Activated CD4-positive, alpha-beta T cell treated with anti-CD3 and anti-CD28 coated beads, Interleukin-2, amount 50 U/mL, for 4 hours (primary cell): ENCODE measurements at regions not wholly inside any gene's neighbourhood (a gene's known extent, or its start where the extent isn't known, plus 50 kb on each side); places are given as distances from the start of the nearest gene placed in this dataset.
"Not testable (repeated sequence)": the region's sequence is repeated elsewhere in the genome, so short reads cannot be mapped to it uniquely, and the experiment has no call there.

Experiments
- DNase-seq, 2 experiments: peaks; one replicate each; pipeline ENCODE4 v3.0.0-alpha.2; 2020

- DNase-seq, result no peak
Observed at GRCh38 chr2:236781933-236782816, 212.6 kb downstream of the ACKR3 start.

- no peak for DNase-seq
Observed at GRCh38 chr2:236782938-236783337, 213.3 kb downstream of the ACKR3 start.

DNA sequence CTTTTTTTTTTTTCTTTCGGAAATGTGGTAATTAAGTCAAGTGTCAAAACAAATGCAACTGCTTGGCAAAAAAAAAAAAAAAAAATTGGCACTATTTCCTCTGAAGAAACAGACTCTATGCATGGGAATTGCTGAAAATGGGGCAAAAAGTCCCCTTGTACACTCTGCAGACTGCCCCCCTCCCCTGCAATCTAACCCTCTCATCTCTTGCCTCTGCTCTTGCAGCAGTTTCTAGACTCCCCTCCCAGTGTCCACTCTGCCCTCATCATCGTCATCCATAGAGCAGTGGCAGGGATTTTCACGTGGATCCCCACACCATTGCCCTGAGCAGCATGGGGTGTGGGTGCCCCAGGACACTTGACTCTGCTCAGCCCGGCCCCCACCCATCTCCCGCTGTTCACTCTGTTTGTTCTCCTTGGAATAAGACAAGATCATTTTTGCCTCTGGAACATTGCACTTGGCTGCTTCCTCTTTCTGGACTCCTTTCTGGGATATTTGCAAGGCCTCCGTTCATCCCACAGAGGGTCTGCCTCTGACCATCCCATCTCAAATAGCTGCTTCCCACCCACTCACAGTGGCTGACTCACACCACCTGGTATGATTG lies 213.9 kb downstream of the ACKR3 start:
- DNase-seq, result no peak

DNA sequence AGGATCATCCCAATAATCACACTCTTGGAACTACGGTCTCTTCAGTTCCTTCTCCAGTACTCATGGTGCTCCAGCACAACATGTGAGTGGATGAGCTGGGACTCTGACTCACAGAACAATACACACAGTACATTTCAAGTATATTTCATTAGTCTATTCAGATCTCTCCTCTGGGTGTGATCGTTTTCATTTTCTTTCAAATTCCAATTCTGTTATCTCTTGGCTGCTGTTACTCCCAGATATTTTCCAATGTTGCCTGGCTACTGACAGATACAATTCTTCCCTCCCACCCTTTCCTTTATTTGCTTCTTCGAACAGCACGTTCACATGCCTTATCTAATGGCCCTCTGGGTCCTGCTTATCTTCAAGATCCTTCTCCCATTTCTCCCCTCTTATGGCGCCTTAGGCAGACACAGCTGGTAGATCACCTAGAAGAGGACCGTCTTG lies 216.0 kb downstream of the ACKR3 start:
- no peak for DNase-seq

DNA sequence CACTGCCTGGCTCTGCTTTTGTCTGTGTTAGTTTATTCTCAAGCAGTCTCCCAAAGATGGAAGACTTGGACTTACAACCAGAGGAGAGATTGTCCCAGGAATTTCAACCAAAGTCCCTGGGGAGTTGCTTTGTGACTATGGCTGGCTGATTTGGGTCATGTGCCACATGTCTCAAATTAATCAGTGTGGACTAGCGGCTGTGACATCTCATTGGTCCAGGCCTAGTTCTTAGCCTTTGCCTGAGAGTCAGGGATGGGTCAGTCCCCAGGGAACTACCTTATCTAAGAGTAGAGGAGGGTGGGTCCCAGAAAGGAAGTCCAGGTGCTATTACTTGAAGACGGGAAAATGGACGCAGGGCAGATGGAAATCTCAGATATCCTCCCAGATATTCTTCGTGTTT lies 217.1 kb downstream of the ACKR3 start:
- DNase-seq, result no peak

GRCh38 chr2:236787376-236787775 lies 217.8 kb downstream of the ACKR3 start:
- DNase-seq, result not testable (repeated sequence)

- DNase-seq, result no peak
Observed at GRCh38 chr2:236787885-236788284, 218.3 kb downstream of the ACKR3 start.

DNA sequence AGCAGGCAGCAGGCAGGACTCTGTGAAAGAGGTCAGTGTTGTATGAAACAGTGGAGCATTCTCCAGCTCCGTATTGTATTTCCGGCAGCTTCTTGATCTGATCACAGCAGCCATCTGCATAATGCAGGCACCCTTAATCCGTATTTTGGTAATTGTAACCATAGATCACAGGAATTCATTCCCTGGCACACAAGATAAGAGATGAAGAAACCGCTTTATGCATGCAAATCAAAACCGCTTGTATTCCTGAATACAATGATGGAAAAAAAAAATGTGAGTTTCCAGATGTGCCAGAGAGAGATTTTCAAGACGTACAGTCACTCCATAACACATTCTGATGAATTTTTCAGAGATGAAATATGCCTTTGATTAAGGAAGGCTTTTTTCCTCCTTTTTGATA lies 221.3 kb downstream of the ACKR3 start:
- no peak for DNase-seq

DNA sequence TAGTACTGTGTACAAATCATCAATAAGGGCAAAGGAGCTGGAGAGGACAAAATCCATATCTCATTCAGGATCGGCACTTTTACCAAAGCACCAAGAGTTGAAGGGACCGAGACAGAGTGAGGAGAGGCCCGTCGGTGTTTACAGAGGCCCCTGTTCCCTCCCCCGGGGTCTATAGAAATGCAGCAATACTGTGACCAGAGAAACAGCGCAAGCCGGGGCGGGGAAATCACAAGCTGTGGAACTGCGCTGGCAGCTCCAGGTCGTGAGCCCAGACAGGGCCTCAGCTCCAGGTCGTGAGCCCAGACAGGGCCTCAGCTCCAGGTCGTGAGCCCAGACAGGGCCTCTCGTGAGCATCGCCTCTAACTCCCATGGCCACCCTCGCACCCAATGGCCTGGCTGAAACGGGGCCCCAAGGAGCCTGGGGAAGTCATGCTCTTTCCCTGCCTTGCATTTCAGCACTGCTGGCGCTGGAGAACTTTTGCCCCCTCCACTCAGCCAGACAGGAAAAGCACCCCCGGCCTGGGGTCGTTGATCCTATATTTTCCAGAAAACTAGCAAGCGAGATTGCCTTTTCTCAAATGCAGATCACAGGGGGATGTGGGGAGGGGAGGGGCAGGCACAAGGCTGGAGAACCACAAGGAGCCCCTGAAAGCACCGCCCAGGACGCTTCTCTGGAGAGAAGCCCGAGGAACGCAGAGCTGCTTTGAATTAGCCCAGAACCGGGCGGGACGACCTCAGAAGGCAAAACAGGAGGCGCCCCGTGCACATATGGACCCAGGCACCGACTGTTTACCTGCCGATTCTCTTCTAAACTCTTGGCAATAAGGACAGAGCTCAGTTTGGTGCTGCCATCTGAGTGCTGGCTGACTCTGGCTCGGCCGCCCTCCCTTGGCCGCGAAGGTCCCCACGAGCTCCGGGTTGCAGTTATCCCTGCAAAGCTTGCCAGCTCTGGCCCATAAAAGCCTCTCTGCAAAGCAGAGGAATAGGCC lies 223.7 kb downstream of the ACKR3 start:
- no peak for DNase-seq

DNA sequence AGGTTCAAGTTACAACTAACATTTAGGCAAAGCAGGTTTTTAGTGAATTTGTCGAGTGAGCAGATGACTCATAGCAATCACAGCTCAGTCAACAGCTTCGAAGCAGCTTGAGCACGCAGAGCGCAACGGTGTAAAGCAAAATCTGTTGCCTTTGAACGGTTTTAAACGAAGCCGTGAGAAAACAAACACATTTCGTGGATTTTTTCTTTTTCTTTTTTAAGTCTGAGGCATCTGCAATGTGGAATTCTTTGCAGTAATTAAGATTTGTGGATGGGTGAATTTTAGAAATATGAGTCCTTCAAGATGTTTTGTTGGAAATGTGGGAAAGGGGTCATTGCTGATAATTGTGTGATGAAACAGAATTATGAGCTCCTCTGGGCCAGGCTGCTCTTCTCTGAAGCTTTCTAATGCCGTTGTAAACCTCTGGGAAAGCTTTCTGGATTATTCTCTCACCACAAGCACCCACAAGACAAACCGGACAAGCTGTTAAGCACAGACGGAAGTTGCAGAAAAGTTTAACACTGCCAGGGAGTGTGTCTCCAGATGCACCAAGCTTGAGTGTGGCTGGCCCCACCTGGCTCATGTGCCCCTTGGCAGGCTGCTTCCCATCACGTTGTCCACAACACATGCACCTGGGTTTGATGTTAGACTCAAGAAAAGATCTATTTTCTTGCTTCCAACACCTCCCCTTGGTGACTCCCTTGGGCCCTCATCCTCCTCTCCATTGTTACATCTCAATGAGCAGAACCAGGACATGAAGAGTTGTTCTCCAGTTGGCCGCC lies 224.7 kb downstream of the ACKR3 start:
- DNase-seq, result no peak

- DNase-seq, result no peak
Observed at GRCh38 chr2:236795169-236795860, 225.7 kb downstream of the ACKR3 start.

DNA sequence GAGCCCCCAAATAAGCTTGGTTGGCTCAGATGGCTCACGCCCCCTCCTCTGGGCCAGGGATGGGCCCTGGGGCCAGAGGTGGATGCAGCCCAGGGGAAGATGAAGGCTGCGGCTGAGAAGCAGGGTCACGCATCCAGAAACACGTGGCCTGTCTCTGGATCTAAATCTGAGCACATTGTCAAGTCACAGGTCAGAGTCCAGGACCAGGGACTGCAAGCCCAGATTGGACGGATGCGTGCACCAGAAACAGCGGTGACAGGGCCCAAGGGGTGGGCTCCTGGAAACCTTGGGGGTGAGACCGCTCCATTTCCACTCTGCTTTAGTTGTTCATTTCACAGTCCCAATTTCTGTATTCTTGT lies 226.2 kb downstream of the ACKR3 start:
- DNase-seq, result no peak

DNA sequence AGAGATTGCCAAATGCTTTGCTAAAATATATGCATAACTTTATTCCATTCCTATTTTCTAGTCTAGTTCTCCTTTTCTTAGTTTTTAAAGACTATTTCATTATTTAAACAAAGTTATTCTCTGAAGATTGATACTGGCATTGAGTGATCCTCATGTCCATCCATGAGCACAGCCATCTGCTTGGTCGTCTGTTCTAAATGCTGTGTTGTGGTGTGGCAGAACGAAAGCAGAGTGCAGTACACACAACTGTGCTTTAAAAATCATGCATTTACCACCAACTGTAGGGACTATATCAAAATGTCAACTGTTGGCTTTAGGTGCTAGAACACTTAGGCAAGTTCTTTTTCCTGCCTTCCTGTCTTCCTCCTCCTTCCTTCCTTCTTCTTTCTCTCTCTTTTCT lies 226.6 kb downstream of the ACKR3 start:
- DNase-seq, result no peak

- no peak for DNase-seq
Observed at GRCh38 chr2:236797411-236797810, 227.8 kb downstream of the ACKR3 start.

GRCh38 chr2:236798491-236798890 lies 228.9 kb downstream of the ACKR3 start:
- no peak for DNase-seq

DNA sequence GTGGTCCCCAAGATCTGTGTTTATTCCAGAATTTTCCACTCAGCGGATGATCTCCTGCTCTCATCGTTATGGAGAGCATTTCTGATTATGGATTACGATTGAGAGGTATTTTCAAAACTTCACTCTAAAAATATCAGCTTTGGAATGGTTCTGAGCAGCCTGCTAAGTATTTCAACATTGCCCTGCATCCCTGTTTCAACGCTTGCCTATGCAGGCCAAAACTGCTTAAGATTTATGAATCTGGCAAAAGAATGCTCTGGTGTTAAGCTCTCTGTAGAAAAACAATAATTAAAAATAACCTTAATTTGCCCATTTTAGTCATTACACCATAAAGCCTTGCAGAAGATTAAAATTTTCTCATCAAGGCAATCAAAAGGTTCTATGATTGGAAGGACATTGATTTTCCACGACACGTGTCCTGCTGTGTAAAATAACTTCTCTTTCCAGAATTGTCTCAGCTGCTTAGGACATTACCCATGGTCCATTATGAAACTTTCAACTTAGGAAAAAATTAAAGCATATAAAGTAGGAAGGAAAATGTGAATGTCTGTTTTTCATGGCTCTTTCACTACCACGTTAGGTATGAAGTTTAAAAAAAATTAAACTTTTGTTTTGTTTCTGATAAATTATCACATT lies 229.9 kb downstream of the ACKR3 start:
- no peak for DNase-seq

DNA sequence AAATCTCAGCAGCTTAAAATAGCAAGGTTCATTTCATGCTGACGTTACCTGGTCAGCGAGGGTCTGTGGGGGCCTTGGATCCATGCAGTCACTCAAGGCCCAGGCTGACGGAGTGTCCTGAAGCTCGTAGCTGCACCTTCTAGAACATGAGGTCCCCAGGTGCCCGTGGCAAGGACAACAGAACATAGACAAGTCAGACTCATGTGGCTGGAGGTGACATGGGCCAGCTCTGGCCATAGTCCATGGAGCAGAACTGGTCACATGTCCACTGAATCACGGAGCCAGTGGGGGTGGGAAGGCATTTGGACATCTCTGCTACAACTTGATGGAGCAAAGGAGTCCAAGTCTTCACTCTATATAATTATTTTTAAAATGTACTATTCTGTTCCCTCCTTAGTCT lies 233.2 kb downstream of the ACKR3 start:
- no peak for DNase-seq

DNA sequence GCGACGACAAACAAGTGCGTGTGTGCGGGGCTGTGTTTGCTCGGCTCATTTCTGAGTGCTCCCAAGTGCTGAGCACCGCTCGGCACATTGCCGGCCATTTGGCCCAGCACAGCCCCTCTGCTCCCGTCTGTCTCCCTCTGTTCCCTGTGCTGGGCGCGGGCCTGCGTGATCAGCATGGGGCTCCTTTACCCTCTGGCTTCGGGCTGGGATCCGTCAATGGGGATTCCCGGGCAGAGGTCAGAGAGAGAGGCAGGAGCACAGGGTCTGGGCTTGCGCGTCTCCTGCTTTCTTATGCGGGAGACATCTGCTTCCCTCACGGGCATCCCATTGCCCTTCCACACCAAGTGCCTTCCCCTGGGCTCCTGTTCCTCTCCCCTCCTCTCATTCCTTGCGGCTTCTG lies 234.0 kb downstream of the ACKR3 start:
- no peak for DNase-seq

DNA sequence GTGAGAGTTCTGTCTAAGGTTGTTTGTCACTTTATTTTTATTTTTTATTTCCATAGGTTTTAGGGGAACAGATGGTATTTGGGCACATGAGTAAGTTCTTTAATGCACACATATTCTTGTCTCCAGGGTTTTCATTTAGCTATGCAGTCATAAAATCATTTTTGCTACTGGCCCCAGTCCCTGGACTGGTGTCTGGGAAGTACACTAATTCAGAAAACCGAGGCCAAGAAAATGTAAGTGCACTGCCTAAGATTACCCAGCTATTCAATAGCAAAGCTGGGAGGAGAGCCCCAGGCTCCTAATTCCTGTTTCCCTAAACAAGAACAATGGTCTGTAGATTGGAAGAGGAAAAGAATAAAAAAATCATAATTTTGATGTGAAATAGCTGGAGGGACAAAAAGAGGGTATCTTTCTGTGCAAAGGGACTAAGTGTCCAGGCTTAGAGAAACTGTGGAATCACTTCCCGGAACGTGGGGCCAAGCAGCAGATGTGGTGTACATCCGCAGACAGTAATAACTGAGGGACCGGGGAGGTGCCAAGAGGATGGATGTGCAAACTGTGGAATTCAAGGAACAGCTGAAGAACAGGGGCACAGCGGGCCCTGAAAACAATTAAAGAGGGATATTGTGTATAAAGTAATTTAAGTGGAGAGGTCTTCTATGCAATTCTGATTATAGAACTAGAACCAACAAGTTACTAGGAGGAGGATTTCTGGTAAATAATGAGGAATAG lies 236.3 kb downstream of the ACKR3 start:
- no peak for DNase-seq

DNA sequence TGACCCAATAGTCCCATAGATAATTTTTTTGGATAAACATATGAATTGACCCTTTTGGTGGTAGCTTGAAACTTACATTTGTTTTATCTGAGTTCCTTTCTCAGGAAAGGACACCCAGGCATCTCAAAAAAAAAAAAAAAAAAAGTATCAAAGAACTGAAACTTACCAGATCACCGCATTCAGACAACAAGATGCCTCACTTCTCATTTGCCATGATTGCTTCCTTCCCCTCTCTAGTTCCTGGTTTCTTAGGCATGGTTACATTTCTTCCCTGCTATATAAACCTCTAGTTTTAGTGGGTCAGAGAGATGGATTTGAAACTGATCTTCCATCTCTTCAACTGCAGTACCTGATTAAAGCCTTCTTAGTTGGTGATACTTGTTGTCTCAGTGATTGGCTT lies 240.1 kb downstream of the ACKR3 start:
- DNase-seq, result no peak
